ENCODE measurements at regions not wholly inside any gene's neighbourhood (a gene's known extent, or its start where the extent isn't known, plus 50 kb on each side); places are given as distances from the start of the nearest gene placed in this dataset.

DNA sequence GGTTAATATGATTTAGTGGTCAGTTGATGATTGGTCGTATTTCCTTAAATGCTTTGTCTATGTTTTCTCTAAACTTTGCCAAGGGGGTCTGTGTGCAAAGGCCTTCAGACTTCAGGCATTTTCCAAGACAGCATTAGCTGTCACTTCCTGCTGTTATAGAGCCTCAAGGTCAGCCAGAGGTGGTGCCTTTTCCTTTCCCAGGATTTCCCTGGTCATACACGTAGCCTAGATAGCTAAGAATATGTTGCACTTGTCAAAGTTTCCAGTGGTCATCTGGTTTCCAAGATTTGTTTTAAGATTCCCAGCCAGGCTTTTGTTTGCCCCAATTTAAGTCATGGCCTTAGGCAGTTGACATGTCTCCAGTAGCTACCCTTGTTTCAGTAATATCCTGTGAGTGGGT, 133.2 kb upstream of the IGFBP3 start:
- no peak overlapping the region for H3K27ac ChIP-seq (ENCODE audit: insufficient read depth, low read length)
- no peak overlapping the region for H2AFZ ChIP-seq (replicated peaks; ENCODE audit: low read length, poor library complexity)
- POLR2A ChIA-PET (ENCODE audit: unreplicated experiment) = interaction anchor here (0.7 kb wide), 1 partner anchor 1946 kb away, joined by 4 read pairs; no protein-coding TSS in a partner anchor
- H2BK15ac ChIP-seq (ENCODE audit: low read depth, low read length) = no peak overlapping the region
- no peak overlapping the region for H2AK5ac ChIP-seq (ENCODE audit: low read depth, low read length)
- no peaks in the 10 kb centered on the region for H3K27me3 ChIP-seq (ENCODE audit: control insufficient read depth, insufficient read depth, low read length)
- in situ Hi-C loops (cut with MboI; ENCODE audit: low sequenced_read_pairs) (no loop called here), dilution Hi-C loops (cut with HindIII; ENCODE audit: low sequenced_read_pairs, unreplicated experiment) (no loop called here), intact Hi-C loops (cut with micrococcal nuclease) (no loop called here)
- H3K4me1 ChIP-seq (ENCODE audit: control insufficient read depth, insufficient read depth, low read length) = no peaks in the 10 kb centered on the region
- no peak overlapping the region for H3K18ac ChIP-seq (ENCODE audit: low read depth, low read length)
- no CpG with 5 or more reads among the region's 2 CpGs for WGBS, 2 experiments (ENCODE audit: extremely low coverage in 2 of 2, insufficient read length in 1 of 2)
- no peaks in the 10 kb centered on the region for H3K9me3 ChIP-seq (ENCODE audit: control insufficient read depth, insufficient read depth, low read length)
- no peak overlapping the region for H4K91ac ChIP-seq (ENCODE audit: insufficient read depth, low read depth, low read length)
- TF ChIP-seq MAZ (IDR thresholded peaks at IDR 0.05; ENCODE audit: borderline replicate concordance, low read depth, low read length) = no peak
- no peak for TF ChIP-seq MAFK (IDR thresholded peaks at IDR 0.05; ENCODE audit: low read depth, low read length)
- TF ChIP-seq RCOR1 (IDR thresholded peaks at IDR 0.05; ENCODE audit: insufficient replicate concordance, low read length) = no peak
- no peak for TF ChIP-seq RFX5 (IDR thresholded peaks at IDR 0.05; ENCODE audit: low read depth, low read length)
- no peak for TF ChIP-seq BHLHE40 (IDR thresholded peaks at IDR 0.05; ENCODE audit: low read depth, low read length)
- TF ChIP-seq RAD21 (IDR thresholded peaks at IDR 0.05; ENCODE audit: low read length) = no peak
- TF ChIP-seq, protein P1, sequence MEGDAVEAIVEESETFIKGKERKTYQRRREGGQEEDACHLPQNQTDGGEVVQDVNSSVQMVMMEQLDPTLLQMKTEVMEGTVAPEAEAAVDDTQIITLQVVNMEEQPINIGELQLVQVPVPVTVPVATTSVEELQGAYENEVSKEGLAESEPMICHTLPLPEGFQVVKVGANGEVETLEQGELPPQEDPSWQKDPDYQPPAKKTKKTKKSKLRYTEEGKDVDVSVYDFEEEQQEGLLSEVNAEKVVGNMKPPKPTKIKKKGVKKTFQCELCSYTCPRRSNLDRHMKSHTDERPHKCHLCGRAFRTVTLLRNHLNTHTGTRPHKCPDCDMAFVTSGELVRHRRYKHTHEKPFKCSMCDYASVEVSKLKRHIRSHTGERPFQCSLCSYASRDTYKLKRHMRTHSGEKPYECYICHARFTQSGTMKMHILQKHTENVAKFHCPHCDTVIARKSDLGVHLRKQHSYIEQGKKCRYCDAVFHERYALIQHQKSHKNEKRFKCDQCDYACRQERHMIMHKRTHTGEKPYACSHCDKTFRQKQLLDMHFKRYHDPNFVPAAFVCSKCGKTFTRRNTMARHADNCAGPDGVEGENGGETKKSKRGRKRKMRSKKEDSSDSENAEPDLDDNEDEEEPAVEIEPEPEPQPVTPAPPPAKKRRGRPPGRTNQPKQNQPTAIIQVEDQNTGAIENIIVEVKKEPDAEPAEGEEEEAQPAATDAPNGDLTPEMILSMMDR (conservative IDR thresholded peaks at IDR 0.05; ENCODE audit: low read depth, low read length) = no peak
- no peak for TF ChIP-seq NFE2L2 (IDR thresholded peaks at IDR 0.05; ENCODE audit: low read depth, low read length)
- TF ChIP-seq, protein P2, sequence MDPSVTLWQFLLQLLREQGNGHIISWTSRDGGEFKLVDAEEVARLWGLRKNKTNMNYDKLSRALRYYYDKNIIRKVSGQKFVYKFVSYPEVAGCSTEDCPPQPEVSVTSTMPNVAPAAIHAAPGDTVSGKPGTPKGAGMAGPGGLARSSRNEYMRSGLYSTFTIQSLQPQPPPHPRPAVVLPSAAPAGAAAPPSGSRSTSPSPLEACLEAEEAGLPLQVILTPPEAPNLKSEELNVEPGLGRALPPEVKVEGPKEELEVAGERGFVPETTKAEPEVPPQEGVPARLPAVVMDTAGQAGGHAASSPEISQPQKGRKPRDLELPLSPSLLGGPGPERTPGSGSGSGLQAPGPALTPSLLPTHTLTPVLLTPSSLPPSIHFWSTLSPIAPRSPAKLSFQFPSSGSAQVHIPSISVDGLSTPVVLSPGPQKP (IDR thresholded peaks at IDR 0.05; ENCODE audit: borderline replicate concordance, low read depth, low read length) = no peak
- TF ChIP-seq FOS (IDR thresholded peaks at IDR 0.05; ENCODE audit: low read depth, low read length) = no peak
- no peak for TF ChIP-seq SMC3 (IDR thresholded peaks at IDR 0.05; ENCODE audit: low read depth, low read length)
- TF ChIP-seq POLR2A (IDR thresholded peaks at IDR 0.05; ENCODE audit: low read depth, low read length) = no peak
- no peak for TF ChIP-seq CEBPB (IDR thresholded peaks at IDR 0.05; ENCODE audit: low read depth, low read length)
- no TSS peak for BruUV-seq (replicated peaks)
- no peaks in the 10 kb centered on the region for H3K79me1 ChIP-seq (ENCODE audit: low read depth in 1 of 2, low read length in 2 of 2)
- ATAC-seq (ENCODE audit: low read depth) = no peak
- no peak overlapping the region for H2BK5ac ChIP-seq (ENCODE audit: low read depth, low read length, poor library complexity, severe bottlenecking)
- H3K56ac ChIP-seq (ENCODE audit: extremely low read depth, insufficient read depth, low read length) = no peak overlapping the region
- H2BK120ac ChIP-seq (ENCODE audit: low read depth, low read length) = no peak overlapping the region
- H2BK20ac ChIP-seq (ENCODE audit: low read depth, low read length) = no peak overlapping the region
- H4K5ac ChIP-seq (ENCODE audit: low read depth, low read length) = no peak overlapping the region
- H3K9ac ChIP-seq (ENCODE audit: low read depth, low read length) = no peak overlapping the region
- no peaks in the 10 kb centered on the region for H3K9me1 ChIP-seq (ENCODE audit: insufficient read depth, low read length)
- no peak for DNase-seq
- H4K20me1 ChIP-seq (ENCODE audit: insufficient read depth, low read length) = no peaks in the 10 kb centered on the region
- no peaks in the 10 kb centered on the region for H3K36me3 ChIP-seq (ENCODE audit: control insufficient read depth, insufficient read depth, low read length)
- no peak overlapping the region for H3K4ac ChIP-seq (ENCODE audit: low read depth, low read length)
- no peak overlapping the region for H3K23ac ChIP-seq (ENCODE audit: low read depth, low read length)
- H2AK9ac ChIP-seq (replicated peaks; ENCODE audit: low read depth, low read length, poor library complexity) = no peak overlapping the region
- CTCF ChIA-PET = no interaction called here
- no peak overlapping the region for H3K4me2 ChIP-seq (ENCODE audit: low read depth, low read length)
- no peak overlapping the region for H3K4me3 ChIP-seq (ENCODE audit: insufficient read depth, low read depth, low read length)
- no peak overlapping the region for H3K14ac ChIP-seq (replicated peaks; ENCODE audit: low read depth, low read length)
- no peak overlapping the region for H4K8ac ChIP-seq (ENCODE audit: low read depth in 2 of 2, low read length in 2 of 2)

Data from IMR-90 (cell line).